HCT116 (cell line): ENCODE measurements at regions not wholly inside any gene's neighbourhood (a gene's known extent, or its start where the extent isn't known, plus 50 kb on each side); places are given as distances from the start of the nearest gene placed in this dataset.

Experiments
- ATAC-seq: fragments of 200-7000 bp; cut with Tn5 transposase; 2 replicates; pipeline ENCODE4 v1.9.1; 2020; ENCODE audit warnings: mild to moderate bottlenecking, moderate library complexity
- BruUV-seq: library from RNA; stranded (reverse); fragments of 400-500 nt; replicated peaks from 2 replicates; lab custom pipeline; 2021; lab: Mats Ljungman, UMichigan
- CTCF ChIA-PET: fragments of 300-600 bp; sonication (Branson Sonifier 250); formaldehyde crosslinking; loops from one replicate; lab custom pipeline; 2021; ENCODE audit warnings: antibody characterized with exemption; lab: Charles Lee
- POLR2A ChIA-PET: fragments of 300-600, 350-600 bp; sonication (Branson Sonifier 250); formaldehyde crosslinking; loops from one replicate; lab custom pipeline; 2021; ENCODE audit warnings: antibody characterized with exemption; lab: Charles Lee
- RAD21 ChIA-PET, 2 experiments: fragments of 300-600 bp; sonication (Branson Sonifier 250); formaldehyde crosslinking; loops; one replicate each; lab custom pipeline; 2023; ENCODE audit warnings: low total read pairs in 2 of 2; ENCODE audit not compliant: uncharacterized antibody in 2 of 2, unreplicated experiment in 2 of 2, low non-redundant PET in 1 of 2; lab: Charles Lee
- DNase-seq: peaks from one replicate; pipeline ENCODE4 v3.0.0-alpha.2; 2010; ENCODE audit warnings: low read depth, low spot score
- H2AFZ ChIP-seq: fragments of 200-600 bp; shearing (Covaris generic), sonication (generic); 2 replicates; pipeline ENCODE4 v1.6.1; 2017; ENCODE audit warnings: low read depth, mixed run types, mixed read lengths, antibody characterized with exemption, low read length; ENCODE audit not compliant: poor library complexity, severe bottlenecking
- H3K27ac ChIP-seq: 2 replicates; pipeline ENCODE4 v1.5.1; 2012; ENCODE audit warnings: low read depth, low read length
- H3K27me3 ChIP-seq: fragments of 200-600 bp; sonication (generic); 2 replicates; pipeline ENCODE4 v1.6.1; 2016; ENCODE audit warnings: mixed run types, low read length, mixed read lengths; ENCODE audit not compliant: insufficient read depth
- H3K36me3 ChIP-seq, 2 experiments: fragments of 200-500 bp in 1 of 2; fragments of 200-600 bp in 1 of 2; sonication (Bioruptor generic) in 1 of 2; sonication (generic) in 1 of 2; 2 replicates each; pipeline versions ENCODE4 v1.5.1 to v1.6.1; 2014 to 2016; ENCODE audit warnings: low read length in 2 of 2, inconsistent platforms in 1 of 2, mixed read lengths in 1 of 2, mixed run types in 1 of 2; ENCODE audit not compliant: insufficient read depth in 2 of 2, control insufficient read depth in 1 of 2
- H3K4me1 ChIP-seq, 2 experiments: fragments of 200-600 bp in 1 of 2; sonication (generic) in 1 of 2; 2 replicates each; pipeline versions ENCODE4 v1.5.1 to v1.6.1; 2012 to 2017; ENCODE audit warnings: low read length in 2 of 2, inconsistent platforms in 1 of 2, mild to moderate bottlenecking in 1 of 2, mixed read lengths in 1 of 2, mixed run types in 1 of 2, moderate library complexity in 1 of 2; ENCODE audit not compliant: insufficient read depth in 2 of 2, control insufficient read depth in 1 of 2
- H3K4me2 ChIP-seq: fragments of 200-600 bp; sonication (generic); 2 replicates; pipeline ENCODE4 v1.6.1; 2017; ENCODE audit warnings: mixed run types, low read length, mixed read lengths
- H3K4me3 ChIP-seq, 2 experiments: fragments of 200-600 bp in 1 of 2; sonication (generic) in 1 of 2; replicated peaks in 1 of 2; 2 replicates each; pipeline ENCODE4 v1.5.1; 2011 to 2016; ENCODE audit warnings: low read length in 2 of 2, control low read depth in 1 of 2, low read depth in 1 of 2, mild to moderate bottlenecking in 1 of 2, mixed read lengths in 1 of 2, mixed run types in 1 of 2
- H3K79me2 ChIP-seq: fragments of 200-600 bp; sonication (generic); 2 replicates; pipeline ENCODE4 v1.6.1; 2017; ENCODE audit warnings: mild to moderate bottlenecking, mixed run types, low read length, moderate library complexity, mixed read lengths; ENCODE audit not compliant: insufficient read depth
- H3K9ac ChIP-seq: fragments of 200-600 bp; sonication (generic); 2 replicates; pipeline ENCODE4 v1.6.1; 2016; ENCODE audit warnings: low read length, mixed read lengths
- H3K9me2 ChIP-seq: fragments of 200-600 bp; sonication (generic), shearing (Covaris generic); 2 replicates; pipeline ENCODE4 v1.6.1; 2017; ENCODE audit warnings: mixed run types, mild to moderate bottlenecking, moderate library complexity; ENCODE audit not compliant: insufficient read depth
- H3K9me3 ChIP-seq, 2 experiments: fragments of 200-500 bp in 1 of 2; fragments of 200-600 bp in 1 of 2; sonication (Bioruptor generic) in 1 of 2; sonication (generic) in 1 of 2; 2 replicates each; pipeline ENCODE4 v1.6.1; 2014 to 2017; ENCODE audit warnings: low read length in 2 of 2, mixed read lengths in 2 of 2, inconsistent platforms in 1 of 2, low read depth in 1 of 2, mild to moderate bottlenecking in 1 of 2, mixed run types in 1 of 2, moderate library complexity in 1 of 2; ENCODE audit not compliant: control insufficient read depth in 1 of 2, insufficient read depth in 1 of 2
- H4K20me1 ChIP-seq: fragments of 200-600 bp; sonication (generic), shearing (Covaris generic); 2 replicates; pipeline ENCODE4 v1.6.1; 2017; ENCODE audit warnings: mixed run types, mild to moderate bottlenecking, moderate library complexity; ENCODE audit not compliant: insufficient read depth
- ATF3 ChIP-seq: IDR thresholded peaks from 2 replicates; pipeline ENCODE4 v1.6.1; 2012
- EGR1 ChIP-seq: IDR thresholded peaks from 2 replicates; pipeline ENCODE4 v1.6.1; 2012; ENCODE audit warnings: low read depth
- ELF1 ChIP-seq: IDR thresholded peaks from 2 replicates; pipeline ENCODE4 v1.6.1; 2012; ENCODE audit warnings: low read depth, borderline replicate concordance
- JUND ChIP-seq: IDR thresholded peaks from 2 replicates; pipeline ENCODE4 v1.6.1; 2012
- POLR2A ChIP-seq: IDR thresholded peaks from 2 replicates; pipeline ENCODE4 v1.7.0; 2011; ENCODE audit warnings: borderline replicate concordance; ENCODE audit not compliant: insufficient read depth, insufficient read length; ENCODE audit errors: extremely low read depth
- SIN3A ChIP-seq: IDR thresholded peaks from 2 replicates; pipeline ENCODE4 v1.6.1; 2012; ENCODE audit warnings: low read depth
- TCF7L2 ChIP-seq: IDR thresholded peaks from 2 replicates; pipeline ENCODE4 v1.7.0; 2011; ENCODE audit warnings: borderline replicate concordance, inconsistent platforms; ENCODE audit not compliant: insufficient read depth, insufficient read length; ENCODE audit errors: extremely low read depth
- YY1 ChIP-seq: IDR thresholded peaks from 2 replicates; pipeline ENCODE4 v1.6.1; 2011; ENCODE audit warnings: low read length, low read depth, moderate library complexity, mild to moderate bottlenecking; ENCODE audit not compliant: insufficient replicate concordance; ENCODE audit errors: extremely low read depth
- ZFX ChIP-seq: fragments of 450-650 bp; IDR thresholded peaks from 2 replicates; pipeline ENCODE4 v1.6.1; 2017
- ZNF274 ChIP-seq: fragments of 200-500 bp; sonication (Bioruptor generic); IDR thresholded peaks from 2 replicates; pipeline ENCODE4 v1.6.1; 2014; ENCODE audit warnings: mild to moderate bottlenecking, low read depth, low read length, inconsistent platforms
- intact Hi-C: fragments of 100-400 bp; cut with micrococcal nuclease; formaldehyde crosslinking; loops from 2 replicates; pipeline ENCODE4 v1.10.0; 2022
- TF ChIP-seq, protein P1 (sequence below), 3 experiments: fragments of 200-600 bp in 1 of 3; sonication (generic) in 1 of 3; IDR thresholded peaks in 2 of 3; conservative IDR thresholded peaks in 1 of 3; 2 replicates each; pipeline ENCODE4 v1.5.1; 2012 to 2017; ENCODE audit warnings: low read depth in 2 of 3, low read length in 2 of 3, antibody characterized with exemption in 1 of 3, borderline replicate concordance in 1 of 3, control low read depth in 1 of 3, mild to moderate bottlenecking in 1 of 3, mixed read lengths in 1 of 3, mixed run types in 1 of 3, moderate library complexity in 1 of 3; ENCODE audit not compliant: insufficient read depth in 1 of 3

- no TSS peak for BruUV-seq
- Histone ChIP-seq H3K4me3 (no peak overlapping the region), H3K27ac (no peak overlapping the region), H3K36me3 (no peaks in the 10 kb centered on the region), H3K4me1 (no peaks in the 10 kb centered on the region), H4K20me1 (no peaks in the 10 kb centered on the region), H3K9ac (no peak overlapping the region), H3K27me3 (no peaks in the 10 kb centered on the region), H3K4me2 (no peak overlapping the region), H3K9me3 (no peaks in the 10 kb centered on the region), H3K79me2 (no peaks in the 10 kb centered on the region), H2AFZ (no peak overlapping the region), H3K9me2 (no peaks in the 10 kb centered on the region)
- ATAC-seq (no peak), DNase-seq (no peak)
- POLR2A ChIA-PET = no interaction called here
- intact Hi-C loops = no loop called here
- CTCF ChIA-PET = no interaction called here
- RAD21 ChIA-PET = no interaction called here
- no peak for TF ChIP-seq EGR1
- TF ChIP-seq ATF3 = no peak
- no peak for TF ChIP-seq ZFX
- TF ChIP-seq YY1 = no peak
- no peak for TF ChIP-seq TCF7L2
- no peak for TF ChIP-seq JUND
- TF ChIP-seq ELF1 = no peak
- TF ChIP-seq, protein P1, sequence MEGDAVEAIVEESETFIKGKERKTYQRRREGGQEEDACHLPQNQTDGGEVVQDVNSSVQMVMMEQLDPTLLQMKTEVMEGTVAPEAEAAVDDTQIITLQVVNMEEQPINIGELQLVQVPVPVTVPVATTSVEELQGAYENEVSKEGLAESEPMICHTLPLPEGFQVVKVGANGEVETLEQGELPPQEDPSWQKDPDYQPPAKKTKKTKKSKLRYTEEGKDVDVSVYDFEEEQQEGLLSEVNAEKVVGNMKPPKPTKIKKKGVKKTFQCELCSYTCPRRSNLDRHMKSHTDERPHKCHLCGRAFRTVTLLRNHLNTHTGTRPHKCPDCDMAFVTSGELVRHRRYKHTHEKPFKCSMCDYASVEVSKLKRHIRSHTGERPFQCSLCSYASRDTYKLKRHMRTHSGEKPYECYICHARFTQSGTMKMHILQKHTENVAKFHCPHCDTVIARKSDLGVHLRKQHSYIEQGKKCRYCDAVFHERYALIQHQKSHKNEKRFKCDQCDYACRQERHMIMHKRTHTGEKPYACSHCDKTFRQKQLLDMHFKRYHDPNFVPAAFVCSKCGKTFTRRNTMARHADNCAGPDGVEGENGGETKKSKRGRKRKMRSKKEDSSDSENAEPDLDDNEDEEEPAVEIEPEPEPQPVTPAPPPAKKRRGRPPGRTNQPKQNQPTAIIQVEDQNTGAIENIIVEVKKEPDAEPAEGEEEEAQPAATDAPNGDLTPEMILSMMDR (IDR thresholded peaks at IDR 0.05 in 2 of 3, conservative IDR thresholded peaks at IDR 0.05 in 1 of 3; ENCODE audit: borderline replicate concordance in 1 of 3, insufficient read depth in 1 of 3, low read depth in 2 of 3, low read length in 2 of 3) = no peak
- no peak for TF ChIP-seq ZNF274
- TF ChIP-seq SIN3A = no peak
- TF ChIP-seq POLR2A = no peak
Measured at GRCh38 chr7:24444666-24445440, 128.4 kb upstream of the PALS2 start.
